Fibroblast of peridontal ligament (primary cell): ENCODE measurements at regions not wholly inside any gene's neighbourhood (a gene's known extent, or its start where the extent isn't known, plus 50 kb on each side); places are given as distances from the start of the nearest gene placed in this dataset.

ENCODE experiments used
- DNase-seq: peaks from one replicate; pipeline ENCODE4 v3.0.0-alpha.2; 2010; ENCODE audit errors: extremely low read depth

- DNase-seq = no peak
Measured at GRCh38 chr2:128686881-128687555, 368.4 kb upstream of the HS6ST1 start.

- DNase-seq = no peak
Measured at GRCh38 chr2:128687565-128687964, 368.9 kb upstream of the HS6ST1 start.

- DNase-seq = no peak
Measured at GRCh38 chr2:128689971-128690370, 371.3 kb upstream of the HS6ST1 start.

DNA sequence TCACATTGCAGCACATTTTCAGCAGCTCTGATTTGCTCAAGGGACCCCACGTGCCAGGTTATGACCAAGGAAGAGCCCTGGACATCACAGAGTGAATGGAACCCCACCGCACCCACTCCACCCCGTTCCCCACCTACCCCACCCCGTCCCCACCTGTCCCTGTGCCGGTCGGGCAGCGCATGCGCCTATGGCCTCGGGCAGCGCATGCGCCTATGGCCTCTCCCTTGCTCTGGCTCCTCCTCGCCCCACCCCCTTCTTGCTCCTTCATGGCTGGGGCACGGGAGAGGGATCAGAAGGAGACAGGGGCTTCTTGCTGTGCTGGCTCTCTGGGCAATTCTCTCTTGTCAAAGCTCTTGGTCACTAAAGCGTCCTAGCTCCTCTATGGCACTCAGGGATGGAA, 371.8 kb upstream of the HS6ST1 start:
- DNase-seq = no peak

- no peak for DNase-seq
Measured at GRCh38 chr2:128690869-128691268, 372.2 kb upstream of the HS6ST1 start.

DNA sequence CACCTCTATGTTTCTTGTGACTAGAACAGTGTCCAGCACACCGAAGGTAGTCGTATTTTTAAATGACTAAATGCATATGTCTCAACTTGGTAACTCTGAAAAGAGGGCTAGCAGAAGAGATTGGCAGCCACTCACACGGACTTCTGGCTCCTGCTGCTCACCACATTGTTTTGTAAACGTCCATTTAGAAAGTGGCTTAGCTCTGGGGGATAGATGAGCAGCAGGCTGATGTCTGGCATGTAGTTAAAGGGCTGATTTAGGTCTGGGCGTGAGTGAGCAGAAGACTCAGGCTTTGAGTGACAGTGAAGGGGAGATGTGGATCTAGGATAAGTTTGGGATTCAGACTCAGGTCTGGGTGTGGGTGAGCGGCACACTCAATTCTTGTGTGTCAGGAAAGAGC, 372.9 kb upstream of the HS6ST1 start:
- no peak for DNase-seq

DNA sequence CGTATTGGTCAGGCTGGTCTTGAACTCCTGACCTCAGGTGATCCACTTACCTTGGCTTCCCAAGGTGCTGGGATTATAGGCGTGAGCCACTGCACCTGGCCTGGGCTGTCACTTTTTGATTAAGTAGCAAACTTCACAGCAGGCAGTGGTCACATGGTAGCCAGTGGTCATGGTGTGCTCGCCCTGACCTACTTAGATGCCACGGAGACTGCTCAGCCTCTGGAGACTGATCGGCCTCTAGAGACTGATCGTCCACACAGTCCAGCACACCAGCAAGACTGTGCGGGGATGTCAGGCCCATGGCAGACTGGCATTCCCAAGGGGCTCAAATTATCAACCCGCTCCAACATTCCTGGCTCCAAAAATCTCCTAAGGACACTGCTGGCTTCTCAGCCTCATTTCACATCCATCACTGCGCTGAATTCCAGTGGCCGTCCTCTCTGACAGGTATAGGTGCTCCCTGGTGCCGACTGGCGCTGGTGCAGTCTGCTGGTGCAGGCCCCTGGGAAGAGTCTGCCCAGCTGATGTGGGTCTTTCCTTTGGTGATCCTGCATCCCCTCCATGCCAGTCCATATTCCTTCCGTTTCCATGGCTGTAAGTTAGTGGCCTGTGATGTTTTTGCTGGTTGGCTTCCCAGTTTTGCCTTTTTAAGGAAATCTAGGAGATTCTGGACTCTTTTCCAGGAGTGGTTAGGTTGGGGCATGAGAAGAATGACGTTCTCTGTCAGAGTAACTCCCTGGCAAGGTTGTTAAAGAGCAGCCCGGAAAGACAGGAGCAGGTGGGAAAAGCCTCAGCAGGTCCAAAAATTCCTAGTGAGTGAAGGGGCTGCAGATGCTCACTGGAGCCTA, 374.5 kb upstream of the HS6ST1 start:
- DNase-seq = no peak

- no peak for DNase-seq
Measured at GRCh38 chr2:128693743-128694029, 375.0 kb upstream of the HS6ST1 start.

- no peak for DNase-seq
Measured at GRCh38 chr2:128695646-128696220, 377.1 kb upstream of the HS6ST1 start.

DNA sequence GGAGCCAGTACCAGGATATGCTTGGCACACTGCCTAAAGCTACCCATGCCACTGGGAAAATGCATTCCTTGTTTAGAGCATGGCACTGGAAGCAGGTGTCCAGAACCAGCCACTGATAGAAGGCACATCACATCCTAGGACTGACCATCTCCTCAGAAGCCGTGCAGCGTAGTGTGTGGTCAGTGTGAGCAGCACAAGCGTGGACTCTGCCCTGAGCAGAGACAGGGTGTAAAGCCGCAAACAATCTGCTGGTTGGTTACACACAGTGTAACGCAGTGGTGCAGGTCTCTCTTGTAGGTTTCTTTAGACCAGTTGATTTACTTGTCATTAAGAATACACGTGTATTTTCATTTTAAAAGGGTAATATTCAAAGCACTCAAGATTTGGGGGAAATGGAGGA, 377.8 kb upstream of the HS6ST1 start:
- no peak for DNase-seq

DNA sequence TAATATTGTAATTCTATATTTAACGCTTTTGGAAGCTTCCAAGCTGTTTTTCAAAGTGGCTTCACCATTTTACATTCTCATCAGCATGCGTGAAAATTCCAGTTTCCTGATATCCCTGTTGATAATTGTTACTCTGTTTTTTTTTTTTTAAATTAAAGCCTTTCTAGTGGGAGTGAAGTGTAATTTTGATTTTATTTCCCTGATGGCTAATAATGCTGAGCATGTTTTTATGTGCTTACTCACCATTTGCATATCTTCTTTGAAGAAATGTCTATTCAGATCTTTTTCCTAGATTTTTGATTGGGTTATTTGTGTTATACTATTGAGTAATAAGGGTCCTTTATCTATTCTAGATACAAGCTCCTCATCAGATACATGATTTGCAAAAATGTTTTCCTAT, 382.8 kb upstream of the HS6ST1 start:
- DNase-seq = no peak

DNA sequence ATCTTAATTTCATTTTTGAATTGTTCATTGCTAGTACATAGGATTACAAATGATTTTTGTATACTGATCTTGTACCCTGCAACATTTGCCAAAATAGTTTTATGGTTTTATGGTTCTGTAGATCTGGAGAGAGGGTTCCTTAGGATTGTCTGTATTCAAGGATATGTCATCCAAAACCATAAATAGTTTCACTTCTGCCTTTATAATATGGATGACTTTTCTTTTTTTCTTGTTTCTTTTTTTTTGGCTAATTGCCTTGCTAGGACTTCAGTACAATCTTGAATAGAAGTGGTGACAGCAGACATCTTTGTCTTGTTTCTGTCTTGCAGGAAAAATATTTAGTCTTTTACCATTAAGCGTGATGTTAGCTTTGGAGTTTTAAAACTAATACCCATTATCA, 383.9 kb upstream of the HS6ST1 start:
- no peak for DNase-seq

DNA sequence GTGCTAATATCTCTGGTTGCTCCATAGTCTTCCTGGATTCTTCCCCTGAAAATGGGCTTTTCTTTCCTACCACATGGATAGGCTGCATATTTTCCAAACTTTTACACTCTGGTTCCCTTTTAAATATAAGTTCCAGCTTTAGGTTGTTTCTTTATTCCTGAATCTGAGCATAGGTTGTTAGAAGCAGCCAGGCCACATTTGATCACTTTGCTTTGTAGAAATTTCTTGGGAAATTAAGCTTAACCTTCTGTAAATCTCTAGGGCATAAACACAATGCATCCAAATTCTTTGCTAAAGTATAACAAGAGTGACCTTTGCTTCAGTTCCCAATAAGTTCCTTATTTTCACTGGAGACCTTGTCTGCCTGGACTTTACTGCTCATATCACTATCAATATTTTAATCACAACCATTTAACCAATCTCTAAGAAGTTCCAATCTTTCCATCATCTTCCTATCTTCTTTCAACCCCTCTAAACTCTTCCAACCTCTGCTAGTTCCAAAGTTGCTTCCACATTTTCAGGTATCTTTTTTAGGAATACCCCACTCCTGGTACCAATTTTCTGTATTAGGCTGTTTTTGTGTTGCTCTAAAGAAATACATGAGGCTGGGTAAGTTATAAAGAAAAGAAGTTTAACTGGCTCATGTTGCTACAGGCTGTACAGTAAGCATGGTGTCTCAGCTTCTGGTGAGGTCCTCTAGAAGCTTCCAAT, 389.6 kb upstream of the HS6ST1 start:
- DNase-seq = no peak

GRCh38 chr2:128710242-128710641, 391.6 kb upstream of the HS6ST1 start:
- no peak for DNase-seq

GRCh38 chr2:128710729-128711128, 392.1 kb upstream of the HS6ST1 start:
- DNase-seq = no peak

- no peak for DNase-seq
Measured at GRCh38 chr2:128714285-128714684, 395.6 kb upstream of the HS6ST1 start.

GRCh38 chr2:128714851-128715312, 396.2 kb upstream of the HS6ST1 start:
- no peak for DNase-seq

- no peak for DNase-seq
Measured at GRCh38 chr2:128715360-128715759, 396.7 kb upstream of the HS6ST1 start.

- no peak for DNase-seq
Measured at GRCh38 chr2:128716299-128716721, 397.6 kb upstream of the HS6ST1 start.

GRCh38 chr2:128717758-128718710, 399.4 kb upstream of the HS6ST1 start:
- no peak for DNase-seq
